ENCODE measurements at regions not wholly inside any gene's neighbourhood (a gene's known extent, or its start where the extent isn't known, plus 50 kb on each side); places are given as distances from the start of the nearest gene placed in this dataset.

- H3F3A ChIP-seq (ENCODE audit: insufficient read depth, low read length, poor library complexity, severe bottlenecking), result no peaks in the 10 kb centered on the region
- no peaks in the 10 kb centered on the region for H3K36me3 ChIP-seq (ENCODE audit: insufficient read depth, low read length)
- H3K9ac ChIP-seq (ENCODE audit: low read length), result no peak overlapping the region
- H3K4me2 ChIP-seq (ENCODE audit: low read length), result no peak overlapping the region
- TF ChIP-seq EZH2 (IDR thresholded peaks at IDR 0.05; ENCODE audit: borderline replicate concordance, insufficient read depth, low read length, poor library complexity, severe bottlenecking) (no peak), TAF1 (IDR thresholded peaks at IDR 0.05; ENCODE audit: low read depth) (no peak), RAD21 (conservative IDR thresholded peaks at IDR 0.05) (no peak), POLR2AphosphoS5 (IDR thresholded peaks at IDR 0.05) (no peak), SMC3 (conservative IDR thresholded peaks at IDR 0.05; ENCODE audit: poor library complexity) (no peak), MXI1 (conservative IDR thresholded peaks at IDR 0.05; ENCODE audit: poor library complexity, severe bottlenecking) (no peak), EP300 (conservative IDR thresholded peaks at IDR 0.05; ENCODE audit: poor library complexity, severe bottlenecking) (no peak)
- TF ChIP-seq, protein P1, sequence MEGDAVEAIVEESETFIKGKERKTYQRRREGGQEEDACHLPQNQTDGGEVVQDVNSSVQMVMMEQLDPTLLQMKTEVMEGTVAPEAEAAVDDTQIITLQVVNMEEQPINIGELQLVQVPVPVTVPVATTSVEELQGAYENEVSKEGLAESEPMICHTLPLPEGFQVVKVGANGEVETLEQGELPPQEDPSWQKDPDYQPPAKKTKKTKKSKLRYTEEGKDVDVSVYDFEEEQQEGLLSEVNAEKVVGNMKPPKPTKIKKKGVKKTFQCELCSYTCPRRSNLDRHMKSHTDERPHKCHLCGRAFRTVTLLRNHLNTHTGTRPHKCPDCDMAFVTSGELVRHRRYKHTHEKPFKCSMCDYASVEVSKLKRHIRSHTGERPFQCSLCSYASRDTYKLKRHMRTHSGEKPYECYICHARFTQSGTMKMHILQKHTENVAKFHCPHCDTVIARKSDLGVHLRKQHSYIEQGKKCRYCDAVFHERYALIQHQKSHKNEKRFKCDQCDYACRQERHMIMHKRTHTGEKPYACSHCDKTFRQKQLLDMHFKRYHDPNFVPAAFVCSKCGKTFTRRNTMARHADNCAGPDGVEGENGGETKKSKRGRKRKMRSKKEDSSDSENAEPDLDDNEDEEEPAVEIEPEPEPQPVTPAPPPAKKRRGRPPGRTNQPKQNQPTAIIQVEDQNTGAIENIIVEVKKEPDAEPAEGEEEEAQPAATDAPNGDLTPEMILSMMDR (IDR thresholded peaks at IDR 0.05; ENCODE audit: poor library complexity, severe bottlenecking), result no peak
- TF ChIP-seq, protein P2, sequence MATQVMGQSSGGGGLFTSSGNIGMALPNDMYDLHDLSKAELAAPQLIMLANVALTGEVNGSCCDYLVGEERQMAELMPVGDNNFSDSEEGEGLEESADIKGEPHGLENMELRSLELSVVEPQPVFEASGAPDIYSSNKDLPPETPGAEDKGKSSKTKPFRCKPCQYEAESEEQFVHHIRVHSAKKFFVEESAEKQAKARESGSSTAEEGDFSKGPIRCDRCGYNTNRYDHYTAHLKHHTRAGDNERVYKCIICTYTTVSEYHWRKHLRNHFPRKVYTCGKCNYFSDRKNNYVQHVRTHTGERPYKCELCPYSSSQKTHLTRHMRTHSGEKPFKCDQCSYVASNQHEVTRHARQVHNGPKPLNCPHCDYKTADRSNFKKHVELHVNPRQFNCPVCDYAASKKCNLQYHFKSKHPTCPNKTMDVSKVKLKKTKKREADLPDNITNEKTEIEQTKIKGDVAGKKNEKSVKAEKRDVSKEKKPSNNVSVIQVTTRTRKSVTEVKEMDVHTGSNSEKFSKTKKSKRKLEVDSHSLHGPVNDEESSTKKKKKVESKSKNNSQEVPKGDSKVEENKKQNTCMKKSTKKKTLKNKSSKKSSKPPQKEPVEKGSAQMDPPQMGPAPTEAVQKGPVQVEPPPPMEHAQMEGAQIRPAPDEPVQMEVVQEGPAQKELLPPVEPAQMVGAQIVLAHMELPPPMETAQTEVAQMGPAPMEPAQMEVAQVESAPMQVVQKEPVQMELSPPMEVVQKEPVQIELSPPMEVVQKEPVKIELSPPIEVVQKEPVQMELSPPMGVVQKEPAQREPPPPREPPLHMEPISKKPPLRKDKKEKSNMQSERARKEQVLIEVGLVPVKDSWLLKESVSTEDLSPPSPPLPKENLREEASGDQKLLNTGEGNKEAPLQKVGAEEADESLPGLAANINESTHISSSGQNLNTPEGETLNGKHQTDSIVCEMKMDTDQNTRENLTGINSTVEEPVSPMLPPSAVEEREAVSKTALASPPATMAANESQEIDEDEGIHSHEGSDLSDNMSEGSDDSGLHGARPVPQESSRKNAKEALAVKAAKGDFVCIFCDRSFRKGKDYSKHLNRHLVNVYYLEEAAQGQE (IDR thresholded peaks at IDR 0.05; ENCODE audit: borderline replicate concordance), result no peak
- no peaks in the 10 kb centered on the region for H3K9me3 ChIP-seq (ENCODE audit: low read length)
- H3K4me3 ChIP-seq (ENCODE audit: low read length), result no peak overlapping the region
- H3K9me2 ChIP-seq (ENCODE audit: insufficient read depth, low read length), result no peaks in the 10 kb centered on the region
- H3K79me2 ChIP-seq (replicated peaks; ENCODE audit: insufficient read depth, low read length), result no peaks in the 10 kb centered on the region
- H3K27ac ChIP-seq (ENCODE audit: low read length), result no peak overlapping the region
- no peak overlapping the region for H2AFZ ChIP-seq (ENCODE audit: low read depth, low read length)
- no peaks in the 10 kb centered on the region for H3K27me3 ChIP-seq (ENCODE audit: insufficient read depth, low read depth, low read length)
- H4K20me1 ChIP-seq (ENCODE audit: insufficient read depth), result no peaks in the 10 kb centered on the region
Measured at GRCh38 chr4:170526471-170526870, 436.7 kb upstream of the AADAT start.

DNA sequence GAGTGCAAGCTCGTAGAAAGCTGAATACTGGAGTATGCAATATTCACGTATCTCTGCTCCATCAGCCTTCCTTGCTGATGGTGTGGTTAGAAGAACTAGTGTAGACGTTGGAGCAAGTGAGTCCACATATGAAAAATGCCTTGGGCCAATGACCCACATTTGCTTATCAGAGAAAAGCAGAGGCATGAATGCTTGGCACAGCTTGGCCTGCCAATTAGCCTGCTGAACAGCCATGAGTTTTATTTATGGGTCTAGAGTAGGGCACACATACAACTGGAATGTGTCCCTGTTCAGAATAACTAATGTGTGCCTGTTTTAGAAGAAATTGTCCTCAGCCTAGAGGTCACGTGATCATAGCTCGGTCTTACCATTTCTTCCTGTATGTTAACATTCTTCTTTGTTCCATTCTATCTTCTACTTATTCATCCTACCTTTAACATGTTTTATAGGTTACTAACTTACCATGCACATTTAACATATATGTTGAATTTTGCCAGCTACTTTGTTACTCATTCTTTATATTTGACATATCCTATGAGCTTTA lies 432.7 kb upstream of the AADAT start:
- Histone ChIP-seq H3K36me3 (ENCODE audit: insufficient read depth, low read length) (no peaks in the 10 kb centered on the region), H3F3A (ENCODE audit: insufficient read depth, low read length, poor library complexity, severe bottlenecking) (no peaks in the 10 kb centered on the region), H3K27ac (ENCODE audit: low read length) (no peak overlapping the region), H3K9ac (ENCODE audit: low read length) (no peak overlapping the region), H2AFZ (ENCODE audit: low read depth, low read length) (no peak overlapping the region), H3K27me3 (ENCODE audit: insufficient read depth, low read depth, low read length) (no peaks in the 10 kb centered on the region), H3K4me3 (ENCODE audit: low read length) (no peak overlapping the region), H4K20me1 (ENCODE audit: insufficient read depth) (no peaks in the 10 kb centered on the region), H3K9me2 (ENCODE audit: insufficient read depth, low read length) (no peaks in the 10 kb centered on the region), H3K79me2 (replicated peaks; ENCODE audit: insufficient read depth, low read length) (no peaks in the 10 kb centered on the region), H3K4me2 (ENCODE audit: low read length) (no peak overlapping the region), H3K9me3 (ENCODE audit: low read length) (no peaks in the 10 kb centered on the region)
- TF ChIP-seq MXI1 (conservative IDR thresholded peaks at IDR 0.05; ENCODE audit: poor library complexity, severe bottlenecking), result no peak
- TF ChIP-seq POLR2AphosphoS5 (IDR thresholded peaks at IDR 0.05), result no peak
- TF ChIP-seq EZH2 (IDR thresholded peaks at IDR 0.05; ENCODE audit: borderline replicate concordance, insufficient read depth, low read length, poor library complexity, severe bottlenecking), result no peak
- no peak for TF ChIP-seq RAD21 (conservative IDR thresholded peaks at IDR 0.05)
- no peak for TF ChIP-seq TAF1 (IDR thresholded peaks at IDR 0.05; ENCODE audit: low read depth)
- TF ChIP-seq, protein P1 (IDR thresholded peaks at IDR 0.05; ENCODE audit: poor library complexity, severe bottlenecking), result no peak
- no peak for TF ChIP-seq SMC3 (conservative IDR thresholded peaks at IDR 0.05; ENCODE audit: poor library complexity)
- TF ChIP-seq, protein P2 (IDR thresholded peaks at IDR 0.05; ENCODE audit: borderline replicate concordance), result no peak
- no peak for TF ChIP-seq EP300 (conservative IDR thresholded peaks at IDR 0.05; ENCODE audit: poor library complexity, severe bottlenecking)
